Endothelial cell (in vitro differentiated cells): ENCODE measurements at regions not wholly inside any gene's neighbourhood (a gene's known extent, or its start where the extent isn't known, plus 50 kb on each side); places are given as distances from the start of the nearest gene placed in this dataset.

Experiments
- DNase-seq: peaks from one replicate; pipeline ENCODE4 v3.0.0; 2021; ENCODE audit warnings: low spot score
- H3K27ac Mint-ChIP-seq: one replicate; pipeline ENCODE4 v1.8.0; 2021; ENCODE audit warnings: mixed read lengths, inconsistent platforms; ENCODE audit not compliant: unreplicated experiment
- H3K27me3 Mint-ChIP-seq: one replicate; pipeline ENCODE4 v1.8.0; 2021; ENCODE audit warnings: mild to moderate bottlenecking, moderate library complexity, mixed read lengths, inconsistent platforms; ENCODE audit not compliant: unreplicated experiment
- H3K36me3 Mint-ChIP-seq: one replicate; pipeline ENCODE4 v1.8.0; 2021; ENCODE audit warnings: mild to moderate bottlenecking, low read depth, mixed read lengths, inconsistent platforms; ENCODE audit not compliant: unreplicated experiment
- H3K4me1 Mint-ChIP-seq: one replicate; pipeline ENCODE4 v1.8.0; 2021; ENCODE audit warnings: mild to moderate bottlenecking, mixed read lengths, inconsistent platforms; ENCODE audit not compliant: unreplicated experiment
- H3K4me3 Mint-ChIP-seq: one replicate; pipeline ENCODE4 v1.8.0; 2021; ENCODE audit warnings: mild to moderate bottlenecking, mixed read lengths, inconsistent platforms; ENCODE audit not compliant: unreplicated experiment
- H3K9me3 Mint-ChIP-seq: one replicate; pipeline ENCODE4 v1.8.0; 2021; ENCODE audit warnings: mixed read lengths, inconsistent platforms; ENCODE audit not compliant: unreplicated experiment
- CTCF ChIP-seq: fragments of 200-600 bp; sonication (generic); IDR thresholded peaks from one replicate; pipeline ENCODE4 v1.5.0; 2021; ENCODE audit warnings: antibody characterized with exemption; ENCODE audit not compliant: unreplicated experiment

GRCh38 chr6:91637217-91637616 lies 1050.3 kb upstream of the MAP3K7 start:
- Mint-ChIP-seq H3K4me3 (no peak overlapping the region), H3K4me1 (no peaks in the 10 kb centered on the region), H3K9me3 (no peaks in the 10 kb centered on the region), H3K27me3 (no peaks in the 10 kb centered on the region), H3K27ac (no peak overlapping the region), H3K36me3 (no peaks in the 10 kb centered on the region)
- TF ChIP-seq CTCF = no peak
- no peak for DNase-seq

- Mint-ChIP-seq H3K9me3 (no peaks in the 10 kb centered on the region), H3K4me3 (no peak overlapping the region), H3K27me3 (no peaks in the 10 kb centered on the region), H3K4me1 (no peaks in the 10 kb centered on the region), H3K36me3 (no peaks in the 10 kb centered on the region), H3K27ac (no peak overlapping the region)
- no peak for TF ChIP-seq CTCF
- DNase-seq = no peak
Observed at GRCh38 chr6:91634791-91635190, 1047.9 kb upstream of the MAP3K7 start.

- Mint-ChIP-seq H3K4me1 (no peaks in the 10 kb centered on the region), H3K27ac (no peak overlapping the region), H3K27me3 (no peaks in the 10 kb centered on the region), H3K4me3 (no peak overlapping the region), H3K36me3 (no peaks in the 10 kb centered on the region), H3K9me3 (no peaks in the 10 kb centered on the region)
- DNase-seq = no peak
- TF ChIP-seq CTCF = no peak
Observed at GRCh38 chr6:91633374-91634111, 1046.7 kb upstream of the MAP3K7 start.

- Mint-ChIP-seq H3K36me3 (no peaks in the 10 kb centered on the region), H3K4me1 (no peaks in the 10 kb centered on the region), H3K9me3 (no peaks in the 10 kb centered on the region), H3K27me3 (no peaks in the 10 kb centered on the region), H3K27ac (no peak overlapping the region), H3K4me3 (no peak overlapping the region)
- TF ChIP-seq CTCF = no peak
- DNase-seq = no peak
Observed at GRCh38 chr6:91632308-91632707, 1045.4 kb upstream of the MAP3K7 start.

- Mint-ChIP-seq H3K36me3 (no peaks in the 10 kb centered on the region), H3K4me3 (no peak overlapping the region), H3K27ac (no peak overlapping the region), H3K9me3 (no peaks in the 10 kb centered on the region), H3K4me1 (no peaks in the 10 kb centered on the region), H3K27me3 (no peaks in the 10 kb centered on the region)
- TF ChIP-seq CTCF = no peak
- no peak for DNase-seq
Observed at GRCh38 chr6:91631227-91631626, 1044.4 kb upstream of the MAP3K7 start.
